NCI-H446 (cell line): ENCODE measurements at regions not wholly inside any gene's neighbourhood (a gene's known extent, or its start where the extent isn't known, plus 50 kb on each side); places are given as distances from the start of the nearest gene placed in this dataset.
A peak's percentile ranks its signal among the peaks of the same experiment; 100 is the strongest.

Experiments used
- DNase-seq, 2 experiments: peaks; one replicate each; lab custom pipeline; 2025; lab: John Stamatoyannopoulos, UW

GRCh38 chr14:22415605-22415959 lies 173.4 kb downstream of the DAD1 start:
- DNase-seq = no peak

- DNase-seq = no peak
Observed at GRCh38 chr14:22414876-22415604, 174.0 kb downstream of the DAD1 start.

- peak in 1 of 2 experiments; percentile 56 for DNase-seq
Observed at GRCh38 chr14:22412926-22413411, 176.1 kb downstream of the DAD1 start.

- no peak for DNase-seq
Observed at GRCh38 chr14:22411398-22412055, 177.5 kb downstream of the DAD1 start.

GRCh38 chr14:22410497-22410896 lies 178.5 kb downstream of the DAD1 start:
- no peak for DNase-seq

GRCh38 chr14:22409006-22409405 lies 180.0 kb downstream of the DAD1 start:
- DNase-seq = no peak

- no peak for DNase-seq
Observed at GRCh38 chr14:22408547-22408946, 180.5 kb downstream of the DAD1 start.

GRCh38 chr14:22407033-22407432 lies 182.0 kb downstream of the DAD1 start:
- DNase-seq = no peak

GRCh38 chr14:22405201-22405600 lies 183.8 kb downstream of the DAD1 start:
- DNase-seq = no peak

GRCh38 chr14:22403296-22403695 lies 185.7 kb downstream of the DAD1 start:
- DNase-seq = no peak

GRCh38 chr14:22400655-22401259 lies 188.3 kb downstream of the DAD1 start:
- DNase-seq = peak in 1 of 2 experiments; percentile 22

GRCh38 chr14:22399776-22400175 lies 189.2 kb downstream of the DAD1 start:
- DNase-seq = no peak

GRCh38 chr14:22397221-22397737 lies 191.7 kb downstream of the DAD1 start:
- DNase-seq = no peak

GRCh38 chr14:22395803-22396202 lies 193.2 kb downstream of the DAD1 start:
- no peak for DNase-seq

GRCh38 chr14:22394616-22395015 lies 194.4 kb downstream of the DAD1 start:
- DNase-seq = no peak

GRCh38 chr14:22393796-22394195 lies 195.2 kb downstream of the DAD1 start:
- no peak for DNase-seq

- peak; percentile 73 to 87 for DNase-seq
Observed at GRCh38 chr14:22391908-22392565, 197.0 kb downstream of the DAD1 start.

- no peak for DNase-seq
Observed at GRCh38 chr14:22390824-22391461, 198.1 kb downstream of the DAD1 start.

GRCh38 chr14:22390195-22390594 lies 198.8 kb downstream of the DAD1 start:
- no peak for DNase-seq

- no peak for DNase-seq
Observed at GRCh38 chr14:22388669-22389595, 200.1 kb downstream of the DAD1 start.

- DNase-seq = no peak
Observed at GRCh38 chr14:22387776-22388241, 201.2 kb downstream of the DAD1 start.
